ENCODE measurements at regions not wholly inside any gene's neighbourhood (a gene's known extent, or its start where the extent isn't known, plus 50 kb on each side); places are given as distances from the start of the nearest gene placed in this dataset.
A peak's percentile ranks its signal among the peaks of the same experiment; 100 is the strongest.

GRCh38 chr2:11018651-11019185 is 107.0 kb downstream of the KCNF1 start:
- DNase-seq = no peak

- DNase-seq = no peak
Observed at GRCh38 chr2:11019614-11020013, 107.9 kb downstream of the KCNF1 start.

- DNase-seq = no peak
Observed at GRCh38 chr2:11022064-11022463, 110.3 kb downstream of the KCNF1 start.

GRCh38 chr2:11022591-11023273 is 111.0 kb downstream of the KCNF1 start:
- DNase-seq = no peak

- no peak for DNase-seq
Observed at GRCh38 chr2:11023326-11024258, 111.9 kb downstream of the KCNF1 start.

- peak; percentile 35 for DNase-seq
Observed at GRCh38 chr2:11024259-11024645, 112.5 kb downstream of the KCNF1 start.

GRCh38 chr2:11024687-11025086 is 113.0 kb downstream of the KCNF1 start:
- DNase-seq = no peak

GRCh38 chr2:11026286-11026921 is 114.7 kb downstream of the KCNF1 start:
- DNase-seq = no peak

- no peak for DNase-seq
Observed at GRCh38 chr2:11027195-11027594, 115.5 kb downstream of the KCNF1 start.

- DNase-seq = no peak
Observed at GRCh38 chr2:11028407-11028916, 116.7 kb downstream of the KCNF1 start.

- no peak for DNase-seq
Observed at GRCh38 chr2:11029136-11029535, 117.4 kb downstream of the KCNF1 start.

GRCh38 chr2:11030036-11030435 is 118.3 kb downstream of the KCNF1 start:
- DNase-seq = no peak

- DNase-seq = no peak
Observed at GRCh38 chr2:11030909-11031308, 119.2 kb downstream of the KCNF1 start.

- DNase-seq = no peak
Observed at GRCh38 chr2:11031876-11032275, 120.1 kb downstream of the KCNF1 start.

- no peak for DNase-seq
Observed at GRCh38 chr2:11032396-11032795, 120.7 kb downstream of the KCNF1 start.

- no peak for DNase-seq
Observed at GRCh38 chr2:11033114-11033513, 121.4 kb downstream of the KCNF1 start.

GRCh38 chr2:11038641-11039040 is 116.6 kb upstream of the SLC66A3 start:
- no peak for DNase-seq

GRCh38 chr2:11040992-11041391 is 114.3 kb upstream of the SLC66A3 start:
- no peak for DNase-seq

GRCh38 chr2:11042841-11043240 is 112.4 kb upstream of the SLC66A3 start:
- no peak for DNase-seq

- no peak for DNase-seq
Observed at GRCh38 chr2:11043245-11043644, 112.0 kb upstream of the SLC66A3 start.

- no peak for DNase-seq
Observed at GRCh38 chr2:11044201-11044600, 111.1 kb upstream of the SLC66A3 start.

- no peak for DNase-seq
Observed at GRCh38 chr2:11045294-11045693, 110.0 kb upstream of the SLC66A3 start.

- no peak for DNase-seq
Observed at GRCh38 chr2:11048335-11049008, 106.8 kb upstream of the SLC66A3 start.
